Body of pancreas (tissue), 4 donors: ENCODE measurements at regions not wholly inside any gene's neighbourhood (a gene's known extent, or its start where the extent isn't known, plus 50 kb on each side); places are given as distances from the start of the nearest gene placed in this dataset.

ENCODE experiments used
- POLR2A ChIP-seq, 3 donors: fragments of 450-650 bp; IDR thresholded peaks; one replicate each; pipeline ENCODE4 v1.6.1; 2016; ENCODE audit warnings: antibody characterized with exemption in 3 of 3, mild to moderate bottlenecking in 2 of 3
- TF ChIP-seq, protein P1 (sequence below), 7 experiments: fragments of 450-650 bp in 4 of 7; fragments of 200-600 bp in 3 of 7; sonication (generic) in 3 of 7; IDR thresholded peaks; one replicate each; pipeline ENCODE4 v1.5.1; 2016 to 2019; ENCODE audit warnings: antibody characterized with exemption in 7 of 7

DNA sequence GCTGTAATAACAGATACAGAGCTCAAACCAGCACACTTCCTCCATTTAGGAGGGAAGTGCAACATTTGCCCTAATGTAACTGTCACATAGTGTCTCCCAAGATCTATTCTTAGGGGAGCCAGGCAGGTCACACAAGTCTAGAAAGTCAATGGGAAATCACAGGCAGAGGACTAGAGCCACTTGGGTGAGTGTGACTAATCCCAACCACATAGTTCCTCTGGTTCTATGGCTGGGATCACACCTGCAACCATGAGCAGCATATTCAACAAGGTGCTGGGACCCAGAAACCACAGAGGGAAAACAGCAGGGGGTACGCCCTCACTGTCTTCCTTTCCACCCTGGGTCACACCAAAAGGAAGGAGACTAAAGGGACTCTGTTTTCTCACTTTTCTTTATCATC, 66.8 kb upstream of the TACR3 start:
- TF ChIP-seq, protein P1, sequence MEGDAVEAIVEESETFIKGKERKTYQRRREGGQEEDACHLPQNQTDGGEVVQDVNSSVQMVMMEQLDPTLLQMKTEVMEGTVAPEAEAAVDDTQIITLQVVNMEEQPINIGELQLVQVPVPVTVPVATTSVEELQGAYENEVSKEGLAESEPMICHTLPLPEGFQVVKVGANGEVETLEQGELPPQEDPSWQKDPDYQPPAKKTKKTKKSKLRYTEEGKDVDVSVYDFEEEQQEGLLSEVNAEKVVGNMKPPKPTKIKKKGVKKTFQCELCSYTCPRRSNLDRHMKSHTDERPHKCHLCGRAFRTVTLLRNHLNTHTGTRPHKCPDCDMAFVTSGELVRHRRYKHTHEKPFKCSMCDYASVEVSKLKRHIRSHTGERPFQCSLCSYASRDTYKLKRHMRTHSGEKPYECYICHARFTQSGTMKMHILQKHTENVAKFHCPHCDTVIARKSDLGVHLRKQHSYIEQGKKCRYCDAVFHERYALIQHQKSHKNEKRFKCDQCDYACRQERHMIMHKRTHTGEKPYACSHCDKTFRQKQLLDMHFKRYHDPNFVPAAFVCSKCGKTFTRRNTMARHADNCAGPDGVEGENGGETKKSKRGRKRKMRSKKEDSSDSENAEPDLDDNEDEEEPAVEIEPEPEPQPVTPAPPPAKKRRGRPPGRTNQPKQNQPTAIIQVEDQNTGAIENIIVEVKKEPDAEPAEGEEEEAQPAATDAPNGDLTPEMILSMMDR (IDR thresholded peaks at IDR 0.05): no peak
- no peak for TF ChIP-seq POLR2A (IDR thresholded peaks at IDR 0.05)
